ENCODE measurements at regions not wholly inside any gene's neighbourhood (a gene's known extent, or its start where the extent isn't known, plus 50 kb on each side); places are given as distances from the start of the nearest gene placed in this dataset.

- Mint-ChIP-seq H3K27ac (no peak overlapping the region), H3K9me3 (no peaks in the 10 kb centered on the region), H3K27me3 (peaks cover 13% of the 10 kb centered on the region), H3K4me3 (no peak overlapping the region), H3K4me1 (ENCODE audit: unreplicated experiment) (no peaks in the 10 kb centered on the region), H3K36me3 (no peaks in the 10 kb centered on the region)
- no peak for DNase-seq (ENCODE audit: extremely low spot score, unreplicated experiment)
- no peak for TF ChIP-seq CTCF (conservative IDR thresholded peaks at IDR 0.05)
Observed at GRCh38 chr10:125375210-125375609, 214.8 kb upstream of the CTBP2 start.

- peaks cover 13% of the 10 kb centered on the region for H3K27me3 Mint-ChIP-seq
- H3K4me3 Mint-ChIP-seq: no peak overlapping the region
- DNase-seq (ENCODE audit: extremely low spot score, unreplicated experiment): no peak
- H3K9me3 Mint-ChIP-seq: no peaks in the 10 kb centered on the region
- H3K27ac Mint-ChIP-seq: no peak overlapping the region
- no peaks in the 10 kb centered on the region for H3K4me1 Mint-ChIP-seq (ENCODE audit: unreplicated experiment)
- TF ChIP-seq CTCF (conservative IDR thresholded peaks at IDR 0.05): no peak
- no peaks in the 10 kb centered on the region for H3K36me3 Mint-ChIP-seq
Observed at GRCh38 chr10:125373546-125373945, 213.2 kb upstream of the CTBP2 start.

GRCh38 chr10:125370578-125370977 lies 210.2 kb upstream of the CTBP2 start:
- Mint-ChIP-seq H3K36me3 (no peaks in the 10 kb centered on the region), H3K27ac (no peak overlapping the region), H3K9me3 (no peaks in the 10 kb centered on the region), H3K4me1 (ENCODE audit: unreplicated experiment) (no peaks in the 10 kb centered on the region), H3K4me3 (peak overlapping the region; percentile 13), H3K27me3 (peaks cover 2% of the 10 kb centered on the region)
- no peak for DNase-seq (ENCODE audit: extremely low spot score, unreplicated experiment)
- TF ChIP-seq CTCF (conservative IDR thresholded peaks at IDR 0.05): peak; percentile 65

GRCh38 chr10:125369382-125370326 lies 209.3 kb upstream of the CTBP2 start:
- Mint-ChIP-seq H3K4me1 (ENCODE audit: unreplicated experiment) (no peaks in the 10 kb centered on the region), H3K4me3 (no peak overlapping the region), H3K27me3 (no peaks in the 10 kb centered on the region), H3K36me3 (no peaks in the 10 kb centered on the region), H3K27ac (no peak overlapping the region), H3K9me3 (peaks cover 3% of the 10 kb centered on the region)
- TF ChIP-seq CTCF (conservative IDR thresholded peaks at IDR 0.05): no peak
- DNase-seq (ENCODE audit: extremely low spot score, unreplicated experiment): no peak

- Mint-ChIP-seq H3K4me3 (no peak overlapping the region), H3K27me3 (no peaks in the 10 kb centered on the region), H3K27ac (no peak overlapping the region), H3K4me1 (ENCODE audit: unreplicated experiment) (no peaks in the 10 kb centered on the region), H3K9me3 (peaks cover 3% of the 10 kb centered on the region), H3K36me3 (no peaks in the 10 kb centered on the region)
- no peak for DNase-seq (ENCODE audit: extremely low spot score, unreplicated experiment)
- no peak for TF ChIP-seq CTCF (conservative IDR thresholded peaks at IDR 0.05)
Observed at GRCh38 chr10:125368146-125368545, 207.8 kb upstream of the CTBP2 start.

All from type B pancreatic cell (in vitro differentiated cells).